ENCODE measurements at regions not wholly inside any gene's neighbourhood (a gene's known extent, or its start where the extent isn't known, plus 50 kb on each side); places are given as distances from the start of the nearest gene placed in this dataset.

- no peak overlapping the region for H4K5ac ChIP-seq (ENCODE audit: insufficient read length, low read depth, low read length)
- H3K9me3 ChIP-seq (ENCODE audit: insufficient read depth in 2 of 2, low read depth in 1 of 2, low read length in 1 of 2), result no peaks in the 10 kb centered on the region
- no peaks in the 10 kb centered on the region for H3K27me3 ChIP-seq (replicated peaks in 1 of 4; ENCODE audit: control insufficient read depth in 3 of 4, extremely low read depth in 1 of 4, insufficient read depth in 3 of 4, low read length in 3 of 4)
- H3K79me2 ChIP-seq (ENCODE audit: control insufficient read depth in 1 of 2, insufficient read depth in 2 of 2, low read length in 2 of 2), result no peaks in the 10 kb centered on the region
- no peak overlapping the region for H3K23ac ChIP-seq (ENCODE audit: insufficient read length)
- no peak overlapping the region for H3K4me2 ChIP-seq (ENCODE audit: insufficient read depth in 1 of 2, low read depth in 2 of 2, low read length in 2 of 2)
- H3K36me3 ChIP-seq (ENCODE audit: control insufficient read depth in 2 of 4, insufficient read depth in 4 of 4, low read length in 3 of 4), result no peaks in the 10 kb centered on the region
- H2BK20ac ChIP-seq (ENCODE audit: low read length), result no peak overlapping the region
- no peak overlapping the region for H2BK120ac ChIP-seq (replicated peaks; ENCODE audit: low read depth, low read length)
- H3K79me1 ChIP-seq (ENCODE audit: low read depth, low read length), result no peaks in the 10 kb centered on the region
- H3K14ac ChIP-seq (ENCODE audit: insufficient read length), result no peak overlapping the region
- no peak overlapping the region for H2AFZ ChIP-seq (ENCODE audit: low read length)
- DNase-seq (ENCODE audit: low read depth in 1 of 2, low spot score in 2 of 2) (no peak), FAIRE-seq (no peak)
- no peak overlapping the region for H2BK15ac ChIP-seq (ENCODE audit: low read length)
- POLR2A ChIA-PET (ENCODE audit: partially characterized antibody), result no interaction called here
- H4K91ac ChIP-seq (replicated peaks; ENCODE audit: insufficient read length, low read length), result no peak overlapping the region
- H3K56ac ChIP-seq (replicated peaks; ENCODE audit: insufficient read length, low read depth, low read length), result no peak overlapping the region
- TF ChIP-seq FOSL1 (IDR thresholded peaks at IDR 0.05; ENCODE audit: insufficient read depth, low read depth, low read length) (no peak), CEBPB (IDR thresholded peaks at IDR 0.05; ENCODE audit: low read depth, low read length) (no peak), RAD21 (IDR thresholded peaks at IDR 0.05 in 1 of 2, conservative IDR thresholded peaks at IDR 0.05 in 1 of 2; ENCODE audit: low read depth in 2 of 2, low read length in 2 of 2) (no peak), CBX5 (IDR thresholded peaks at IDR 0.05; ENCODE audit: low read depth, low read length) (no peak), KDM4A (IDR thresholded peaks at IDR 0.05; ENCODE audit: low read depth, low read length, severe bottlenecking) (no peak)
- H3K4me1 ChIP-seq (replicated peaks in 1 of 4; ENCODE audit: control insufficient read depth in 3 of 4, insufficient read depth in 4 of 4, low read length in 3 of 4), result no peaks in the 10 kb centered on the region
- no peaks in the 10 kb centered on the region for H4K20me1 ChIP-seq (replicated peaks in 1 of 2; ENCODE audit: control insufficient read depth in 1 of 2, insufficient read depth in 2 of 2, low read length in 2 of 2)
- no peak overlapping the region for H3K4me3 ChIP-seq (ENCODE audit: extremely low read depth in 1 of 4, insufficient read depth in 2 of 4, low read depth in 3 of 4, low read length in 4 of 4)
- H3K23me2 ChIP-seq (ENCODE audit: low read depth, low read length), result no peaks in the 10 kb centered on the region
- no peak overlapping the region for H3K4ac ChIP-seq (replicated peaks; ENCODE audit: insufficient read length, low read depth, low read length)
- no peak overlapping the region for H2BK5ac ChIP-seq (ENCODE audit: low read depth, low read length)
- H3K18ac ChIP-seq (ENCODE audit: extremely low read depth, low read length), result no peak overlapping the region
- no peak overlapping the region for H3K27ac ChIP-seq (ENCODE audit: low read depth, low read length)
- no peak overlapping the region for H3K9ac ChIP-seq (replicated peaks in 1 of 4; ENCODE audit: extremely low read depth in 1 of 4, low read depth in 3 of 4, low read length in 3 of 4)
- H2AK5ac ChIP-seq (ENCODE audit: low read depth, low read length), result no peak overlapping the region
- CTCF ChIA-PET (ENCODE audit: partially characterized antibody), result no interaction called here
- no peak overlapping the region for H2BK12ac ChIP-seq (ENCODE audit: low read depth, low read length)
- no peak overlapping the region for H4K8ac ChIP-seq (ENCODE audit: extremely low read depth, insufficient read depth, low read length)
These were observed 470.9 kb upstream of the ADGRL3 start for GRCh38 chr4:60729194-60729593.
